Astrocyte (in vitro differentiated cells and primary cell): ENCODE measurements at regions not wholly inside any gene's neighbourhood (a gene's known extent, or its start where the extent isn't known, plus 50 kb on each side); places are given as distances from the start of the nearest gene placed in this dataset.

ENCODE experiments used
- DNase-seq: peaks from one replicate; pipeline ENCODE4 v3.0.0-alpha.2; 2010; ENCODE audit warnings: low read depth
- FAIRE-seq: peaks from 2 replicates; lab custom pipeline; 2011; peaks lifted over from hg19 to GRCh38; lab: Jason Lieb, UNC
- H2AFZ ChIP-seq: 2 replicates; pipeline ENCODE4 v1.6.0; 2012; ENCODE audit warnings: low read depth, low read length, inconsistent platforms
- H3K27ac ChIP-seq: 2 replicates; pipeline ENCODE4 v1.5.1; 2011; ENCODE audit warnings: low read depth, low read length, inconsistent platforms
- H3K27me3 ChIP-seq: 2 replicates; pipeline ENCODE4 v1.6.0; 2011; ENCODE audit warnings: low read length, inconsistent platforms; ENCODE audit not compliant: insufficient read depth
- H3K36me3 ChIP-seq: 2 replicates; pipeline ENCODE4 v1.5.1; 2011; ENCODE audit warnings: low read length, inconsistent platforms; ENCODE audit not compliant: insufficient read depth
- H3K4me1 ChIP-seq: 2 replicates; pipeline ENCODE4 v1.5.1; 2011; ENCODE audit warnings: low read length, inconsistent platforms; ENCODE audit not compliant: insufficient read depth
- H3K4me2 ChIP-seq: 2 replicates; pipeline ENCODE4 v1.6.0; 2012; ENCODE audit warnings: low read length, inconsistent platforms
- H3K4me3 ChIP-seq: 2 replicates; pipeline ENCODE4 v1.5.1; 2011; ENCODE audit warnings: low read depth, mild to moderate bottlenecking, low read length, inconsistent platforms; ENCODE audit not compliant: insufficient read depth
- H3K79me2 ChIP-seq: 2 replicates; pipeline ENCODE4 v1.6.0; 2012; ENCODE audit warnings: mild to moderate bottlenecking, low read length, inconsistent platforms; ENCODE audit not compliant: insufficient read depth
- H3K9ac ChIP-seq: 2 replicates; pipeline ENCODE4 v1.6.0; 2012; ENCODE audit warnings: mild to moderate bottlenecking, low read length, inconsistent platforms
- H3K9me3 ChIP-seq: 2 replicates; pipeline ENCODE4 v1.5.1; 2012; ENCODE audit warnings: low read depth, mild to moderate bottlenecking, low read length, inconsistent platforms; ENCODE audit not compliant: insufficient read depth
- H4K20me1 ChIP-seq: 2 replicates; pipeline ENCODE4 v1.6.0; 2012; ENCODE audit warnings: low read length, inconsistent platforms; ENCODE audit not compliant: insufficient read depth
- H3K27ac Mint-ChIP-seq: one replicate; pipeline ENCODE4 v1.8.0; 2021; ENCODE audit warnings: mild to moderate bottlenecking, mixed read lengths; ENCODE audit not compliant: unreplicated experiment
- H3K27me3 Mint-ChIP-seq: one replicate; pipeline ENCODE4 v1.8.0; 2021; ENCODE audit warnings: low read depth, mixed read lengths; ENCODE audit not compliant: unreplicated experiment
- H3K36me3 Mint-ChIP-seq: one replicate; pipeline ENCODE4 v1.8.0; 2021; ENCODE audit warnings: low read depth, mixed read lengths; ENCODE audit not compliant: unreplicated experiment
- H3K4me1 Mint-ChIP-seq: one replicate; pipeline ENCODE4 v1.8.0; 2021; ENCODE audit warnings: low read depth, mixed read lengths; ENCODE audit not compliant: unreplicated experiment
- H3K4me3 Mint-ChIP-seq: one replicate; pipeline ENCODE4 v1.8.0; 2021; ENCODE audit warnings: mild to moderate bottlenecking, moderate library complexity, mixed read lengths; ENCODE audit not compliant: unreplicated experiment
- H3K9me3 Mint-ChIP-seq: one replicate; pipeline ENCODE4 v1.8.0; 2021; ENCODE audit warnings: mild to moderate bottlenecking, mixed read lengths; ENCODE audit not compliant: unreplicated experiment
- EZH2 ChIP-seq: IDR thresholded peaks from 2 replicates; pipeline ENCODE4 v1.6.1; 2012; ENCODE audit warnings: mild to moderate bottlenecking, low read length, inconsistent platforms; ENCODE audit not compliant: insufficient read depth
- TF ChIP-seq, protein P1 (sequence below): IDR thresholded peaks from 2 replicates; pipeline ENCODE4 v1.5.1; 2011; ENCODE audit warnings: low read depth, mild to moderate bottlenecking, inconsistent platforms, low read length, moderate library complexity; ENCODE audit not compliant: insufficient read depth

DNA sequence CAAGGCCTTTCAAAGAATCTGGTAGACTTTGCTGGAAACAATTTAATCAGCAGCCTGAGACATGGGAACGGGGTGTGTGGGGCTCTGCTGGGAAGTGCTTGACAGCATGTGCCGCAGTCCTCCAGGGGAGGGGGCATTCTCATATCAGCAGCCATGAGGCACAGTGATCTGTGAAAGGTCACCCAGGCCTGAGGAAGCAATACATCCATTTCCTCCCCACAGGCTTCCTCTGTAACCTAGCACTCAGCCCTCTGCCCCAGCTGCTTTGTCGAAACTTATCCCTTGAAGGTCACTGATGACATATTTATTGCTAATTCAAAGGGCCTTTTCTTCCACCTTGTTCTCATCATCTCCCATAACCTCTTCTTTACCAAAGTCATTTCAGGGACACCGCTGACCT is 103.3 kb downstream of the TNFAIP3 start:
- H3K27me3 ChIP-seq, result no peaks in the 10 kb centered on the region
- H3K9ac ChIP-seq, result no peak overlapping the region
- H3K79me2 ChIP-seq, result no peaks in the 10 kb centered on the region
- H3K36me3 ChIP-seq, result no peaks in the 10 kb centered on the region
- no peak overlapping the region for H3K4me3 ChIP-seq
- no peak for FAIRE-seq
- DNase-seq, result no peak
- no peaks in the 10 kb centered on the region for H4K20me1 ChIP-seq
- no peaks in the 10 kb centered on the region for H3K9me3 ChIP-seq
- Mint-ChIP-seq H3K4me1 (peaks cover 9% of the 10 kb centered on the region), H3K27ac (no peak overlapping the region), H3K9me3 (peaks cover 4% of the 10 kb centered on the region), H3K36me3 (no peaks in the 10 kb centered on the region), H3K4me3 (no peak overlapping the region), H3K27me3 (peaks cover 2% of the 10 kb centered on the region)
- no peak overlapping the region for H3K27ac ChIP-seq
- no peak for TF ChIP-seq EZH2
- TF ChIP-seq, protein P1, sequence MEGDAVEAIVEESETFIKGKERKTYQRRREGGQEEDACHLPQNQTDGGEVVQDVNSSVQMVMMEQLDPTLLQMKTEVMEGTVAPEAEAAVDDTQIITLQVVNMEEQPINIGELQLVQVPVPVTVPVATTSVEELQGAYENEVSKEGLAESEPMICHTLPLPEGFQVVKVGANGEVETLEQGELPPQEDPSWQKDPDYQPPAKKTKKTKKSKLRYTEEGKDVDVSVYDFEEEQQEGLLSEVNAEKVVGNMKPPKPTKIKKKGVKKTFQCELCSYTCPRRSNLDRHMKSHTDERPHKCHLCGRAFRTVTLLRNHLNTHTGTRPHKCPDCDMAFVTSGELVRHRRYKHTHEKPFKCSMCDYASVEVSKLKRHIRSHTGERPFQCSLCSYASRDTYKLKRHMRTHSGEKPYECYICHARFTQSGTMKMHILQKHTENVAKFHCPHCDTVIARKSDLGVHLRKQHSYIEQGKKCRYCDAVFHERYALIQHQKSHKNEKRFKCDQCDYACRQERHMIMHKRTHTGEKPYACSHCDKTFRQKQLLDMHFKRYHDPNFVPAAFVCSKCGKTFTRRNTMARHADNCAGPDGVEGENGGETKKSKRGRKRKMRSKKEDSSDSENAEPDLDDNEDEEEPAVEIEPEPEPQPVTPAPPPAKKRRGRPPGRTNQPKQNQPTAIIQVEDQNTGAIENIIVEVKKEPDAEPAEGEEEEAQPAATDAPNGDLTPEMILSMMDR, result no peak
- no peak overlapping the region for H3K4me2 ChIP-seq
- H3K4me1 ChIP-seq, result no peaks in the 10 kb centered on the region
- no peak overlapping the region for H2AFZ ChIP-seq

DNA sequence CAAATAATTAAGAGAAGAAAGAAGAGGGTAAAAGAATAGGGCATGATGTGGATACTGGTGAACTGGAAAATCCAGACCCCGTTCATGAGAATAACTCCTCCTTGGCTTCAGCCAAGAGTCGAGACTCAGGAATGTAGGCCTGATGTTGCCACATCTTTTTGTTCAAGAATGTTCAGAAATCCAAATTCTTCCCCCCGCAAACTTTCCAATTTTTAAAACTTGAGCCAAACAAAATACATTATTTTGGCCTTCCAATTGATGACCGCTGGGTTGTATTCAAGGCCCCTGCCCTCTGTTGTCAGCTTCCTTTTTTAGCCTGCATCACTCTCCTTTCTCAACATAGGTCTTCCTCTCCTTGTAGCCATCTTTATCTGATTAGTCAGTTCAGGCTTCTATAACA is 106.1 kb downstream of the TNFAIP3 start:
- no peak overlapping the region for H3K9ac ChIP-seq
- no peaks in the 10 kb centered on the region for H3K9me3 ChIP-seq
- no peak overlapping the region for H3K27ac ChIP-seq
- H2AFZ ChIP-seq, result no peak overlapping the region
- no peak overlapping the region for H3K4me3 Mint-ChIP-seq
- FAIRE-seq, result no peak
- H3K27ac Mint-ChIP-seq, result no peak overlapping the region
- H3K79me2 ChIP-seq, result no peaks in the 10 kb centered on the region
- no peak overlapping the region for H3K4me2 ChIP-seq
- H3K27me3 ChIP-seq, result no peaks in the 10 kb centered on the region
- H3K36me3 ChIP-seq, result no peaks in the 10 kb centered on the region
- no peak overlapping the region for H3K4me3 ChIP-seq
- TF ChIP-seq, protein P1, result no peak
- TF ChIP-seq EZH2, result no peak
- DNase-seq, result peak; percentile 16
- H3K9me3 Mint-ChIP-seq, result peaks cover 4% of the 10 kb centered on the region
- H3K4me1 ChIP-seq, result no peaks in the 10 kb centered on the region
- no peaks in the 10 kb centered on the region for H3K36me3 Mint-ChIP-seq
- H3K27me3 Mint-ChIP-seq, result no peaks in the 10 kb centered on the region
- H4K20me1 ChIP-seq, result no peaks in the 10 kb centered on the region
- H3K4me1 Mint-ChIP-seq, result peaks cover 13% of the 10 kb centered on the region

DNA sequence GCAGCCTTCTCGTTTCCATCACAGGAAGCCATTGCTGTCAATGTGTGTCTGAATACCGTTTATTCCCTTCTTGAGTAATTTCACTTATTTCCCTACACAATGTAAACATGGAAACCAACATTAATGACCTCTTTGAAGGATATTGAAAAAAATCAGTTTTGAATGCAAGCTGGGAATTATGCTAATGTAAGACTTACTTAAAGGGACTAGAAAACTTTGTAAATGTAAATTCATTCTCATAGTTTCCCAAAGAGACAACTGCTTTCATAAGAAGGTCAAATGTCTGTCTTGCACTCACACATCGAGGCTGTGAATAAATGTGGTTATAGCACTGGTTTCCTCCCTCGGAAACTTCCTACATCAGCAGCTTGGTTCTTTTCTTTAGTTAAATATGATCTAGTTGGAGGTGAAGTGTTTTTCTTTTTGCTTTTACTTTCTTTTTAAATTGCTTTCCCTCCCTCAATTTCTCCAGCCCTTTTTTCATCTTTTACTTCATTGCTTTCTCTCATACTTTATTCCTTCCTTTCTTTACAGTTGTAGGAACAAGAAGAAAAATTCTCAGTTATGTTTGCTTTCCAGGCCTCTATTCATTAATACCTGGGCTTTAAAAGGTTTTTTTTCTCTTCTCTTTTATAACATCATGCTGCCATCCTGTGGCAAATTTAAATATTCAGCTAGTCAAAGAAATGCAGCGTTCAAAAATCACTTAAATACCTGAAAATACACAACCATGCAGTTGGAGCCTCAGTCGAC is 108.3 kb downstream of the TNFAIP3 start:
- Mint-ChIP-seq H3K4me1 (peaks cover 7% of the 10 kb centered on the region), H3K36me3 (no peaks in the 10 kb centered on the region), H3K27ac (no peak overlapping the region), H3K27me3 (no peaks in the 10 kb centered on the region), H3K4me3 (no peak overlapping the region), H3K9me3 (peaks cover 2% of the 10 kb centered on the region)
- FAIRE-seq (peak; percentile 17), DNase-seq (no peak)
- Histone ChIP-seq H2AFZ (no peak overlapping the region), H4K20me1 (no peaks in the 10 kb centered on the region), H3K9ac (no peak overlapping the region), H3K79me2 (no peaks in the 10 kb centered on the region), H3K9me3 (no peaks in the 10 kb centered on the region), H3K36me3 (no peaks in the 10 kb centered on the region), H3K4me1 (no peaks in the 10 kb centered on the region), H3K4me2 (no peak overlapping the region), H3K27me3 (no peaks in the 10 kb centered on the region), H3K4me3 (no peak overlapping the region), H3K27ac (no peak overlapping the region)
- TF ChIP-seq, protein P1, result peak; percentile 38
- TF ChIP-seq EZH2, result no peak
